ENCODE measurements at regions not wholly inside any gene's neighbourhood (a gene's known extent, or its start where the extent isn't known, plus 50 kb on each side); places are given as distances from the start of the nearest gene placed in this dataset.

DNA sequence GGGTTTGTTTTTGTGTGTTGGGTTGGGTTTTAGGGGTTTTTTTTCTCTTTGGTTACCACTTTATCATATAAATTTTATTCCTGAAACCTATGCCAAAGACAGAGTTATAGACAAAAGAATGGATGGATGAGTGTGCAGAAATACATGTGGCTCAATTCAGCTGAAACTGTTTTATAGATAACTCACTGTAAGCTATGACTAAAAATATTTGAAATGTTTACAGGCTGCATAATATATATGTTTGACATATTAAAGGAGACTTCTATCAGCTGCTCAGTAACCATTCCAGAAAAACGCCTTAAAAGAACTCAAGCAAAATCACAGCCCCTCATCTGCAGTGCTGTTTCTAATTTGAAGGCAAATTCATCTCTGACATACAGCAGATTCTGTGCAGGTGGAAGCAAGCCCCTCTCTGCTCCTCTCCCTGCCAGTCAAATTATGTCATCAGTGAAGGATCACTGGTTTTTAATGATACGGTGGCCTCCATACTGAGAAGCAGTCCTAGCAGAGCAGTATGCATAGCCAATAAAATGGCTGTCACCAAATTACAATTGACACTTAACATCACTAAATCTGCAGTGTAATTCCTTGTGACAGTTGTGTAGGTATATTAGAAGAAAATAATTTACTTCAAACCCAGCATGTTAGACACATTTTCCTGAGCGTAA lies 301.6 kb downstream of the NR2F1-AS1 start:
- no peak for DNase-seq
- H3K9me3 ChIP-seq, result no peaks in the 10 kb centered on the region

DNA sequence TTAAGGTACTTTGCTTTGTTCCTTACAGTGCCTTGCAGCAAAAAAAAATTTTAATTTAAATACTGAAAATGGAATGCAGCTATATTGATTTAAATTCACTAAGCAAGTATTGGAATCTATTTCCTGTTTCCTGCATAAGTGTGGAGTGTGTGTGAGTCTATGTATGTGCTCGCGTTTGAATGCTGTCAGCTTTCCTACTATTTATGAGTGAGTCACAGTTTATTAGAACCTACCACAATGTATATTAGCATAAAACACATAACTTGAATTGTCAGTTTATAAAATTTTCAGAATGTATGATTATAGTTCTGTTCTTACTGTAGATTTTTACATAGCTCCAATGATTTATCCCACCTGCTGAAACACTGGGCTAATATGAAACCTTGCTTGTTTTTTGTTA lies 302.1 kb downstream of the NR2F1-AS1 start:
- TF ChIP-seq, protein P1, sequence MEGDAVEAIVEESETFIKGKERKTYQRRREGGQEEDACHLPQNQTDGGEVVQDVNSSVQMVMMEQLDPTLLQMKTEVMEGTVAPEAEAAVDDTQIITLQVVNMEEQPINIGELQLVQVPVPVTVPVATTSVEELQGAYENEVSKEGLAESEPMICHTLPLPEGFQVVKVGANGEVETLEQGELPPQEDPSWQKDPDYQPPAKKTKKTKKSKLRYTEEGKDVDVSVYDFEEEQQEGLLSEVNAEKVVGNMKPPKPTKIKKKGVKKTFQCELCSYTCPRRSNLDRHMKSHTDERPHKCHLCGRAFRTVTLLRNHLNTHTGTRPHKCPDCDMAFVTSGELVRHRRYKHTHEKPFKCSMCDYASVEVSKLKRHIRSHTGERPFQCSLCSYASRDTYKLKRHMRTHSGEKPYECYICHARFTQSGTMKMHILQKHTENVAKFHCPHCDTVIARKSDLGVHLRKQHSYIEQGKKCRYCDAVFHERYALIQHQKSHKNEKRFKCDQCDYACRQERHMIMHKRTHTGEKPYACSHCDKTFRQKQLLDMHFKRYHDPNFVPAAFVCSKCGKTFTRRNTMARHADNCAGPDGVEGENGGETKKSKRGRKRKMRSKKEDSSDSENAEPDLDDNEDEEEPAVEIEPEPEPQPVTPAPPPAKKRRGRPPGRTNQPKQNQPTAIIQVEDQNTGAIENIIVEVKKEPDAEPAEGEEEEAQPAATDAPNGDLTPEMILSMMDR (IDR thresholded peaks at IDR 0.05), result no peak
- intact Hi-C loops (cut with DNase I; ENCODE audit: low total_unique reads), result no loop called here
- no peak for DNase-seq
- Histone ChIP-seq H3K27me3 (no peaks in the 10 kb centered on the region), H3K4me3 (no peak overlapping the region), H3K36me3 (no peaks in the 10 kb centered on the region), H3K27ac (no peak overlapping the region), H3K9me3 (no peaks in the 10 kb centered on the region), H3K4me1 (peaks cover 0 to 7% (median 2%) of the 10 kb centered on the region in 4 donors)

More for the DNA sequence above, 301.6 kb downstream of the NR2F1-AS1 start:
- Histone ChIP-seq H3K27me3 (no peaks in the 10 kb centered on the region), H3K36me3 (no peaks in the 10 kb centered on the region), H3K4me3 (no peak overlapping the region), H3K27ac (no peak overlapping the region), H3K4me1 (peaks cover 0 to 7% (median 2%) of the 10 kb centered on the region in 4 donors)
- intact Hi-C loops (cut with DNase I; ENCODE audit: low total_unique reads), result no loop called here
- TF ChIP-seq, protein P1 (IDR thresholded peaks at IDR 0.05), result no peak

DNA sequence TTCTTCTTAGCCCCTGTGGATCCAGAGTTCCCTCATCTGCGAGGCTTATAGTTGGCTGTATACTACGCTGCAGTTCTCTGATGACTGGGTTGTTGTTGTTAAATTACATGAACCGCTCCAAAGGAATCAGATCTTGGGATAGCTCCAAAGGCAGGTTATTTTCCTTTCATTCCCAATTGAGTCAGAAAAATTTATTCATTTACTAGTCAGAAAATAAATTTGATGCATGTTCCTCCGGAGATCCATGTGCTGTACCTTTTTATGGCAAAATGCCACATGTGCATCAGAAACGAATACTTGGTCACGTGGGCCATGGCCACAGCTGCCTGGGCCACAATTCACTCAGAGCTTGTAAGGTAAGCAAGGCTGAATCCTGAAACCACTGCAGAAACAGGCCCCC lies 304.0 kb downstream of the NR2F1-AS1 start:
- TF ChIP-seq, protein P1 (IDR thresholded peaks at IDR 0.05), result no peak
- Histone ChIP-seq H3K36me3 (no peaks in the 10 kb centered on the region), H3K9me3 (no peaks in the 10 kb centered on the region), H3K4me3 (no peak overlapping the region), H3K27me3 (no peaks in the 10 kb centered on the region), H3K27ac (no peak overlapping the region), H3K4me1 (peaks cover 0 to 7% (median 2%) of the 10 kb centered on the region in 4 donors)
- no peak for DNase-seq
- intact Hi-C loops (cut with DNase I; ENCODE audit: low total_unique reads), result no loop called here

DNA sequence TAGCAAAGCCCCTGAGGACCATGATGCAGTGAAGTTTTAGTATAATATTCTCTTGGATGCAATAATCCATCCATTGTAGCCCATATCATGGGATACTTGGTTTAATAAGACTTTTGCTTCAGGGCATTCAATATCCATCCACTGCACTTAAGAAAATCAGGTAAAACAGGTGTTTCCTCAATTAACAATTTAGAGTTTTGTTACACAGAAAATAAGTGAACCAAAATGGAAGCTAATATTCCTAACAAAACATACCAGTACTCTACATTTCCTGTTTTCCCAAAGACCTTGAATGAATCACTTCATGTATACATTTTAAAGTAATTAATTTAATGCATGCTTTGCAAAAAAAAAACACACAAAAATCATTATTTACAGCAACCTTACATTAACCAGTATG lies 305.6 kb downstream of the NR2F1-AS1 start:
- Histone ChIP-seq H3K27me3 (no peaks in the 10 kb centered on the region), H3K4me1 (peaks cover 0 to 7% (median 2%) of the 10 kb centered on the region in 4 donors), H3K36me3 (no peaks in the 10 kb centered on the region), H3K27ac (no peak overlapping the region), H3K4me3 (no peak overlapping the region), H3K9me3 (no peaks in the 10 kb centered on the region)
- TF ChIP-seq, protein P1 (IDR thresholded peaks at IDR 0.05), result no peak
- intact Hi-C loops (cut with DNase I; ENCODE audit: low total_unique reads), result no loop called here
- DNase-seq, result no peak

DNA sequence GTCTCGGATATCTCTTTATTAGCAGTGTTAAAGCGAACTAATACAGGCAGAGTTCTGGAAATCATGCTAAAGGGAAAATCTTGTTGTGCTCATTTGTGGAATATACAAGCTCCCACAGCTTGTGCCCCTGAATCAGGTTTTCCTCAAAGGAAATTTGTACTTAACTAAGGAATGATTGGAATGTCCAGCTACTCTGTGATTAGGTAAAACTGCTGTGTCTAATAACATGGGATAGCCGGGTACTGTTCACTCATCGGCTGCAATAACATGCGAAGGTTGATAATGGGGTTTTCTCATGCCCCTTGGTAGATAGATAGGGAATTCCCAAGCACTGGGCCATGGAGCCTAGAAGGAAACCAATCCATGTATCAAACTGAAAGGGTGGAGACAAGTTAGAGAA lies 306.7 kb downstream of the NR2F1-AS1 start:
- no peak overlapping the region for H3K4me3 ChIP-seq
- H3K27me3 ChIP-seq, result no peaks in the 10 kb centered on the region
- peaks cover 0 to 7% (median 2%) of the 10 kb centered on the region in 4 donors for H3K4me1 ChIP-seq
- no peak for DNase-seq
- intact Hi-C loops (cut with DNase I; ENCODE audit: low total_unique reads), result no loop called here
- TF ChIP-seq, protein P1 (IDR thresholded peaks at IDR 0.05), result no peak
- H3K27ac ChIP-seq, result no peak overlapping the region
- no peaks in the 10 kb centered on the region for H3K9me3 ChIP-seq
- no peaks in the 10 kb centered on the region for H3K36me3 ChIP-seq

All from tibial artery (tissue), 4 donors.